ENCODE measurements at regions not wholly inside any gene's neighbourhood (a gene's known extent, or its start where the extent isn't known, plus 50 kb on each side); places are given as distances from the start of the nearest gene placed in this dataset.
A peak's percentile ranks its signal among the peaks of the same experiment; 100 is the strongest.

DNA sequence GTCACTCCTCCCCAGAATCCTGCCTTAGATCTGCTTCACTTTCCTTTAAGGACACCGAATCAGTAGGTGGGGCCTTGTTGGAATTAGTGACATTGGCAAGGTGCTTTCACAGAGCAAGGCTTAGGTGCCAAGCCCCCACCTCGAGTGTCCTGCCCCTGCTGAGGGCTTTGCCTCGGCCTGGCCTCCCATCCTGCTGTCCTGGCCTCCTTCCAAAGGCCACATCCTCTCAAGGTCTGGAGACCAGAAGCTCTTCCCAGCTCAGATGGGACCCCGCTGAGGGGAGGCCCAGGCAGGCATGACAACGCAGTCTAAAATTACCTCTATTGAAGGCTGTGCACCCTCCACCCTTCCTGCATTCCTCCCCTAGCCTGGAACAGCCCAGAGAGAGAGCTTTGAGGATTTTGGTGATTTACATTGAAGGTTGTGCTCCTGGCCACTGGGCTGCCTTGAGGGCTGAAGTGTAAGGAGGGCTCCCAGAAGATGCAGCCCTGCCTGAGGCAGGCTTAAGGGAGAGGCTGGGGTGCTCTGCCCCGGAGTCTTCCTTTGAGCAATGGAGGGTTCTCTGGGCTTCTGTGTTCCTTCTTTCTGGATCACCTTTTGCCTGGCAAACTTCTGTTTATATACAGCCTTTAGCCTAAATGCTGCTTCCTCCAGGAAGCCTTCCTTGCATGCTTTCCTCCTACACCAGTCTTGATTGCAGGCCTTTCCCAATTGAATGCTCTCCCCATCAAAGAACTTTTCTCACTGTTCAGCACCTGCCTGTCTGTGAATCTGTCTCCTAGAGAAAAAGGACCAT is 154.4 kb downstream of the DDX1 start:
- TF ChIP-seq, protein P1, sequence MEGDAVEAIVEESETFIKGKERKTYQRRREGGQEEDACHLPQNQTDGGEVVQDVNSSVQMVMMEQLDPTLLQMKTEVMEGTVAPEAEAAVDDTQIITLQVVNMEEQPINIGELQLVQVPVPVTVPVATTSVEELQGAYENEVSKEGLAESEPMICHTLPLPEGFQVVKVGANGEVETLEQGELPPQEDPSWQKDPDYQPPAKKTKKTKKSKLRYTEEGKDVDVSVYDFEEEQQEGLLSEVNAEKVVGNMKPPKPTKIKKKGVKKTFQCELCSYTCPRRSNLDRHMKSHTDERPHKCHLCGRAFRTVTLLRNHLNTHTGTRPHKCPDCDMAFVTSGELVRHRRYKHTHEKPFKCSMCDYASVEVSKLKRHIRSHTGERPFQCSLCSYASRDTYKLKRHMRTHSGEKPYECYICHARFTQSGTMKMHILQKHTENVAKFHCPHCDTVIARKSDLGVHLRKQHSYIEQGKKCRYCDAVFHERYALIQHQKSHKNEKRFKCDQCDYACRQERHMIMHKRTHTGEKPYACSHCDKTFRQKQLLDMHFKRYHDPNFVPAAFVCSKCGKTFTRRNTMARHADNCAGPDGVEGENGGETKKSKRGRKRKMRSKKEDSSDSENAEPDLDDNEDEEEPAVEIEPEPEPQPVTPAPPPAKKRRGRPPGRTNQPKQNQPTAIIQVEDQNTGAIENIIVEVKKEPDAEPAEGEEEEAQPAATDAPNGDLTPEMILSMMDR (IDR thresholded peaks at IDR 0.05; ENCODE audit: partially characterized antibody, unreplicated experiment): no peak
- Mint-ChIP-seq H3K27me3 (ENCODE audit: unreplicated experiment) (peaks cover 3% of the 10 kb centered on the region), H3K27ac (ENCODE audit: unreplicated experiment) (no peak overlapping the region), H3K4me3 (ENCODE audit: unreplicated experiment) (no peak overlapping the region), H3K4me1 (ENCODE audit: low read depth, unreplicated experiment) (no peaks in the 10 kb centered on the region), H3K36me3 (ENCODE audit: unreplicated experiment) (peaks cover 6% of the 10 kb centered on the region), H3K9me3 (ENCODE audit: unreplicated experiment) (no peaks in the 10 kb centered on the region)
- no peak for DNase-seq

DNA sequence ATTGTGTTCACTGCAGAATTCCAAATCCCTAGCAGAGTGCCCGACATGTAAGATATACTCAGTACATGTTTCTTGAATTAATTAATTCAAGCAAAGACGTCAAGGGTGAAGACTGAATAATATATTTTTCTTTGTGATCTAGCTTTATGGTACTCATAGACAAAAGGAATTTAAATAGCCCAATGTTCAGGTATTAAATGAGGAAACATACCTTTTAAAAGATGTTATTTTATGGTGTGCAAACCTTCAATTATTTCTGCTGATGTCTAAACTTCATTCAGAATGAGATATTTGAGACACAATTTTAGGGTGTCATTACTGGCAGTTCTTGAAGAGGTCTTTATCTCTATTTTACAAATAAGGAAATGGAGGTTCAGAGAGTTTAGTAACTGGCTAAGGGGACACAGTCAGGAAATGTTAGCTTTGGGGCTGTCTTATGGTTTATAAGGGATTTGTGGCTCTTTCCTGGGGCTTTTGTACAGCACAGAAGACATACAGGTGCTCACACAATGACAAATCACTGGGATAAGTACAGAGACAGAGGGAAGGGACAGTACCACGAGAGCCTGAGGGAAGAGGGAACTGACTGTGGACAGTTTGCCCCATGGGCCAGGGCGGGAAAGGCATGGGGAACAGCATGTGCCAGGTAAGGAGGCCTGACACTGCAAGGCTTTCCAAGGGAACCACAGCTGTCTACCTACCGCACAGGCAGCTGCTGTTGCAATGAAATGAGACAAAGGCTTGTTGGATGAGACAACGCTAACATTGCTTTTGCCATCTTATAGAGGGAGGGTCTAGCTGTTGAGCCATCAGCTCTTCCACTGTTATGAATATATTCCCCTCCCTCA is 155.3 kb downstream of the DDX1 start:
- TF ChIP-seq, protein P1 (IDR thresholded peaks at IDR 0.05; ENCODE audit: partially characterized antibody, unreplicated experiment): no peak
- peaks cover 3% of the 10 kb centered on the region for H3K27me3 Mint-ChIP-seq (ENCODE audit: unreplicated experiment)
- H3K27ac Mint-ChIP-seq (ENCODE audit: unreplicated experiment): no peak overlapping the region
- DNase-seq: no peak
- H3K36me3 Mint-ChIP-seq (ENCODE audit: unreplicated experiment): no peaks in the 10 kb centered on the region
- no peak overlapping the region for H3K4me3 Mint-ChIP-seq (ENCODE audit: unreplicated experiment)
- no peaks in the 10 kb centered on the region for H3K4me1 Mint-ChIP-seq (ENCODE audit: low read depth, unreplicated experiment)
- H3K9me3 Mint-ChIP-seq (ENCODE audit: unreplicated experiment): no peaks in the 10 kb centered on the region

DNA sequence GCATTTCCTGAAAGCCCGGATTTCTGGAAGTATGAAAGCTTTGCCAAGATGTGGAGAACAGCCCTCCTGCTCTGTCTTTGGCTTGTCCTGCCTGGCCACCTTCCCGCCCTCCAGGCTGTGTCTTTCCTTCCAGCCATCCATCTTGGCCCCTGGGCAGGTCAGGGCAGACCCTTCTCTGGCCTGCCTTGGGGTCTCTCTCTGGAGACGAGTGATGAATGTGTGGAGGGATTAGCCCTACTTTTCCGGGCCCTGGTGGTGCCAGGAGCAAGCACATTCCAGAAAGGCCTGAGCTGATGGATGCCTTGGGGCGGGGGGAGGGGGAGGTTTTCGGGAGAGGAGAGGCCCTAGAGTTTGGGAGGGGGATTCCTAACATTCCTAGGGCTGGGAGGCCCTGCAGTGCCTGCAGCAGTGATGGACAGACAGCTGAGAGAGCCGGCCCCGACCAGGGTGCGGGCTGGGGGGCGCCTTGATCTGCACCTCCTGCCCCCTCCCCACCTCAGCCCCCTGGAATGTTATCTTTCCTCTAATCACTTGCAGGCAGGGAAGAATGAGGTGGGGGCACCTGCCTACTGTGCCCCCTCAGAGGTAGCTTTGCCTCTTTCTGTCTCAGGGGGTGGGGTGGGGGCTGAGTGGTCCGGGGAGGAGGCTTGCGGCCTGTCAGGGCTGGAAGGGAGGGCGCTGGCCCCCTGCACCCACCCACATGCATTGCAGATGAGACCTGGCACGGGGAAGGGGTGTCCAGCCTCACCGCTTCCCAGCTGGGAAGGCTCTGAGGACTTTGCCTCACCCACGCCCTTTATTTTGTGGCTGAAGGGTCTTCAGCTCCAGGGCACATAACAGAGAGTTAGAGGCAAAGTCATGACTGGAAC is 156.2 kb downstream of the DDX1 start:
- Mint-ChIP-seq H3K4me3 (ENCODE audit: unreplicated experiment) (no peak overlapping the region), H3K27ac (ENCODE audit: unreplicated experiment) (no peak overlapping the region), H3K4me1 (ENCODE audit: low read depth, unreplicated experiment) (no peaks in the 10 kb centered on the region), H3K36me3 (ENCODE audit: unreplicated experiment) (no peaks in the 10 kb centered on the region), H3K27me3 (ENCODE audit: unreplicated experiment) (peaks cover 3% of the 10 kb centered on the region), H3K9me3 (ENCODE audit: unreplicated experiment) (no peaks in the 10 kb centered on the region)
- TF ChIP-seq, protein P1 (IDR thresholded peaks at IDR 0.05; ENCODE audit: partially characterized antibody, unreplicated experiment): no peak
- DNase-seq: no peak

DNA sequence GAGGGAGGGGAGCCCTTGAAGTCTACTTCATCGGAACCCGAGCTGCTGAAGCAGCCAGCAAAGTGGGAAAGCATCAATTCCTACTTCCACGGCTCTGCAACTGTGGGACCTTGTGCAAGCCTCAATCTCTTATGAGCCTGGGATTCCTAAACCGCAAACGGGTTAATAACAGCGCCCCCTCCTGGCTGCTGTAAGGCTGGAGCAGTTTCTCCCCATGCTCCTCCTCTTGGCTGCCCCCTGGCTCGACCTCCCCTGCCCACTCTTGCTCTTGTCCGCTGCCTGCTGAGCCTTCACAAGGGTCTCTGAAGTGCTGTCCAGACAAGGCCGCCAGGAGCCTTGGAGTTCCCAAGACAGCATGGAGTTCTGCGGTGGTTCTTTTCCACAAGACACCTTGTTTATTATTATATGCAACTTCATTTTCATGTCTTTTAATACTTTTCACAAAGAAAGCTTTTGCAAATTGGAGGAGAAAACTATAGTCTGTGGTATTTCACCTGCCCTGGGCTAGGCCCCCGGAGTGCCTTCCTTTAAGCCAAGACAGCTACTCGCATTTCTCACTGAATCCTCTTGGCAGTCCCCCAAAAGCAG is 157.2 kb downstream of the DDX1 start:
- Mint-ChIP-seq H3K27ac (ENCODE audit: unreplicated experiment) (no peak overlapping the region), H3K4me3 (ENCODE audit: unreplicated experiment) (no peak overlapping the region), H3K36me3 (ENCODE audit: unreplicated experiment) (no peaks in the 10 kb centered on the region), H3K4me1 (ENCODE audit: low read depth, unreplicated experiment) (no peaks in the 10 kb centered on the region), H3K9me3 (ENCODE audit: unreplicated experiment) (no peaks in the 10 kb centered on the region), H3K27me3 (ENCODE audit: unreplicated experiment) (peaks cover 3% of the 10 kb centered on the region)
- DNase-seq: peak; percentile 73
- TF ChIP-seq, protein P1 (IDR thresholded peaks at IDR 0.05; ENCODE audit: partially characterized antibody, unreplicated experiment): peak; percentile 75
